ENCODE measurements at regions not wholly inside any gene's neighbourhood (a gene's known extent, or its start where the extent isn't known, plus 50 kb on each side); places are given as distances from the start of the nearest gene placed in this dataset.

- Histone ChIP-seq H3K9ac (ENCODE audit: insufficient read depth, low read length) (no peak overlapping the region), H3K4me1 (ENCODE audit: control insufficient read depth, extremely low read depth, insufficient read depth, low read length) (no peaks in the 10 kb centered on the region), H3K4me2 (ENCODE audit: extremely low read depth, insufficient read depth, low read length) (no peak overlapping the region), H4K20me1 (ENCODE audit: control insufficient read depth, extremely low read depth, insufficient read depth, low read length) (no peaks in the 10 kb centered on the region), H3K79me2 (ENCODE audit: control insufficient read depth, insufficient read depth, low read length) (no peaks in the 10 kb centered on the region), H3K4me3 (replicated peaks in 1 of 4; ENCODE audit: control extremely low read depth in 1 of 4, insufficient read depth in 1 of 4, low read depth in 3 of 4, low read length in 4 of 4) (no peak overlapping the region), H3K9me3 (ENCODE audit: control insufficient read depth, insufficient read depth, low read depth, low read length) (no peaks in the 10 kb centered on the region), H2AFZ (ENCODE audit: low read length) (no peak overlapping the region), H3K27me3 (ENCODE audit: control insufficient read depth, insufficient read depth, low read length) (no peaks in the 10 kb centered on the region), H3K36me3 (ENCODE audit: control insufficient read depth, insufficient read depth, low read length) (no peaks in the 10 kb centered on the region), H3K27ac (ENCODE audit: insufficient read depth, low read length) (no peak overlapping the region)
- no peak for DNase-seq (ENCODE audit: low read depth in 2 of 2)
- TF ChIP-seq CTCF (conservative IDR thresholded peaks at IDR 0.05 in 1 of 2, IDR thresholded peaks at IDR 0.05 in 1 of 2; ENCODE audit: low read depth in 1 of 2, low read length in 2 of 2) (no peak), EZH2 (IDR thresholded peaks at IDR 0.05; ENCODE audit: low read length, missing control alignments) (no peak)
Measured at GRCh38 chr4:44845993-44846392, 119.6 kb upstream of the GNPDA2 start.

GRCh38 chr4:44845309-44845708 lies 119.0 kb upstream of the GNPDA2 start:
- Histone ChIP-seq H3K4me3 (replicated peaks in 1 of 4; ENCODE audit: control extremely low read depth in 1 of 4, insufficient read depth in 1 of 4, low read depth in 3 of 4, low read length in 4 of 4) (no peak overlapping the region), H2AFZ (ENCODE audit: low read length) (no peak overlapping the region), H3K36me3 (ENCODE audit: control insufficient read depth, insufficient read depth, low read length) (no peaks in the 10 kb centered on the region), H3K27me3 (ENCODE audit: control insufficient read depth, insufficient read depth, low read length) (no peaks in the 10 kb centered on the region), H3K4me2 (ENCODE audit: extremely low read depth, insufficient read depth, low read length) (no peak overlapping the region), H4K20me1 (ENCODE audit: control insufficient read depth, extremely low read depth, insufficient read depth, low read length) (no peaks in the 10 kb centered on the region), H3K79me2 (ENCODE audit: control insufficient read depth, insufficient read depth, low read length) (no peaks in the 10 kb centered on the region), H3K9ac (ENCODE audit: insufficient read depth, low read length) (no peak overlapping the region), H3K9me3 (ENCODE audit: control insufficient read depth, insufficient read depth, low read depth, low read length) (no peaks in the 10 kb centered on the region), H3K4me1 (ENCODE audit: control insufficient read depth, extremely low read depth, insufficient read depth, low read length) (no peaks in the 10 kb centered on the region), H3K27ac (ENCODE audit: insufficient read depth, low read length) (no peak overlapping the region)
- DNase-seq (ENCODE audit: low read depth in 2 of 2): no peak
- TF ChIP-seq CTCF (conservative IDR thresholded peaks at IDR 0.05 in 1 of 2, IDR thresholded peaks at IDR 0.05 in 1 of 2; ENCODE audit: low read depth in 1 of 2, low read length in 2 of 2) (no peak), EZH2 (IDR thresholded peaks at IDR 0.05; ENCODE audit: low read length, missing control alignments) (no peak)

- Histone ChIP-seq H4K20me1 (ENCODE audit: control insufficient read depth, extremely low read depth, insufficient read depth, low read length) (no peaks in the 10 kb centered on the region), H3K79me2 (ENCODE audit: control insufficient read depth, insufficient read depth, low read length) (no peaks in the 10 kb centered on the region), H3K9ac (ENCODE audit: insufficient read depth, low read length) (no peak overlapping the region), H3K27ac (ENCODE audit: insufficient read depth, low read length) (no peak overlapping the region), H2AFZ (ENCODE audit: low read length) (no peak overlapping the region), H3K36me3 (ENCODE audit: control insufficient read depth, insufficient read depth, low read length) (no peaks in the 10 kb centered on the region), H3K27me3 (ENCODE audit: control insufficient read depth, insufficient read depth, low read length) (no peaks in the 10 kb centered on the region), H3K4me2 (ENCODE audit: extremely low read depth, insufficient read depth, low read length) (no peak overlapping the region), H3K4me3 (replicated peaks in 1 of 4; ENCODE audit: control extremely low read depth in 1 of 4, insufficient read depth in 1 of 4, low read depth in 3 of 4, low read length in 4 of 4) (no peak overlapping the region), H3K9me3 (ENCODE audit: control insufficient read depth, insufficient read depth, low read depth, low read length) (no peaks in the 10 kb centered on the region), H3K4me1 (ENCODE audit: control insufficient read depth, extremely low read depth, insufficient read depth, low read length) (no peaks in the 10 kb centered on the region)
- TF ChIP-seq EZH2 (IDR thresholded peaks at IDR 0.05; ENCODE audit: low read length, missing control alignments) (no peak), CTCF (conservative IDR thresholded peaks at IDR 0.05 in 1 of 2, IDR thresholded peaks at IDR 0.05 in 1 of 2; ENCODE audit: low read depth in 1 of 2, low read length in 2 of 2) (no peak)
- no peak for DNase-seq (ENCODE audit: low read depth in 2 of 2)
Measured at GRCh38 chr4:44842531-44842930, 116.2 kb upstream of the GNPDA2 start.

Data from fibroblast of lung (primary cell).